Hepatocyte (in vitro differentiated cells): ENCODE measurements at regions not wholly inside any gene's neighbourhood (a gene's known extent, or its start where the extent isn't known, plus 50 kb on each side); places are given as distances from the start of the nearest gene placed in this dataset.

Experiments
- EZH2 ChIP-seq: fragments of 200-600 bp; sonication (generic); IDR thresholded peaks from 2 replicates; pipeline ENCODE4 v1.6.1; 2016; ENCODE audit warnings: antibody characterized with exemption, mild to moderate bottlenecking, borderline replicate concordance
- EZH2phosphoT487 ChIP-seq: fragments of 200-600 bp; sonication (generic); IDR thresholded peaks from one replicate; pipeline ENCODE4 v1.6.1; 2018; ENCODE audit warnings: antibody characterized with exemption, mild to moderate bottlenecking, low read depth, moderate library complexity; ENCODE audit not compliant: unreplicated experiment, severe bottlenecking
- TF ChIP-seq, protein P1 (sequence below): fragments of 200-600 bp; sonication (generic); IDR thresholded peaks from 2 replicates; pipeline ENCODE4 v1.5.1; 2016; ENCODE audit warnings: antibody characterized with exemption, mild to moderate bottlenecking; ENCODE audit not compliant: poor library complexity

DNA sequence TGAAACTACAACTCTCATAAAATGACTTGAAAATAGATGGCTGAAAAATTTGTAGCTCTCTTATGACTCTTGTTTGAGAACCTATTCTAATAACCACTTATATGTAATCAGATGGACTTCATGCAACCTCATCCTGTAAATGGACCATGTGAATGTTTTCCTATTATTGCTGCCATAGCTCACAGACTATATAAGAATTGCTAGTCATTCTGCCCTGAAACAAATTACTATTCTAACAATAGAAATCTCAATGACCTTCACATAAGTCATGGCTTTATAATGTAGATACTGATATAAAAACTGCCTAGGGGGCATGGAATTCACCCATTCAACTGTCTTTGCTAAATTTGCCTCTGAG is 1111.0 kb upstream of the ATXN8OS start:
- TF ChIP-seq, protein P1, sequence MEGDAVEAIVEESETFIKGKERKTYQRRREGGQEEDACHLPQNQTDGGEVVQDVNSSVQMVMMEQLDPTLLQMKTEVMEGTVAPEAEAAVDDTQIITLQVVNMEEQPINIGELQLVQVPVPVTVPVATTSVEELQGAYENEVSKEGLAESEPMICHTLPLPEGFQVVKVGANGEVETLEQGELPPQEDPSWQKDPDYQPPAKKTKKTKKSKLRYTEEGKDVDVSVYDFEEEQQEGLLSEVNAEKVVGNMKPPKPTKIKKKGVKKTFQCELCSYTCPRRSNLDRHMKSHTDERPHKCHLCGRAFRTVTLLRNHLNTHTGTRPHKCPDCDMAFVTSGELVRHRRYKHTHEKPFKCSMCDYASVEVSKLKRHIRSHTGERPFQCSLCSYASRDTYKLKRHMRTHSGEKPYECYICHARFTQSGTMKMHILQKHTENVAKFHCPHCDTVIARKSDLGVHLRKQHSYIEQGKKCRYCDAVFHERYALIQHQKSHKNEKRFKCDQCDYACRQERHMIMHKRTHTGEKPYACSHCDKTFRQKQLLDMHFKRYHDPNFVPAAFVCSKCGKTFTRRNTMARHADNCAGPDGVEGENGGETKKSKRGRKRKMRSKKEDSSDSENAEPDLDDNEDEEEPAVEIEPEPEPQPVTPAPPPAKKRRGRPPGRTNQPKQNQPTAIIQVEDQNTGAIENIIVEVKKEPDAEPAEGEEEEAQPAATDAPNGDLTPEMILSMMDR, result no peak
- TF ChIP-seq EZH2phosphoT487 (no peak), EZH2 (no peak)
